ENCODE measurements at regions not wholly inside any gene's neighbourhood (a gene's known extent, or its start where the extent isn't known, plus 50 kb on each side); places are given as distances from the start of the nearest gene placed in this dataset.

DNA sequence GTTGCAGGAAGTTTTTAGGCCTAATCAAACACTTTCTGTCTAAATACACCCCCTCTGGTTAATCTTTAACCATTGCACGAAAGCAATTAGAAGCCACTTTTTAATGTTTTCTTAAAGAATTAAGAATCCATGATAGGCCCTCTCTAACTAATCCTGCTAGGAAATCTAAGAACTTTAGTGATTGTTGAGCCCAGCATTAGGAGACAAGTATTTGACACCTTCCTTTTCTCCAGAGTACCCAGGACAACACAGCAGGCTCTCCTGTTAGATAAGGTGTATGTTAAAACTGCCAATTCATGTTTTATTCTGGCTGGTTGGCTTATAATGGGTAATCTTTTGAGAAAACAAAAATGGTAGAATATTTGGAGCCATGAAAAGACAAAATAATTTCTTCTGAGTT, 95.0 kb downstream of the ALX1 start:
- TF ChIP-seq, protein P1, sequence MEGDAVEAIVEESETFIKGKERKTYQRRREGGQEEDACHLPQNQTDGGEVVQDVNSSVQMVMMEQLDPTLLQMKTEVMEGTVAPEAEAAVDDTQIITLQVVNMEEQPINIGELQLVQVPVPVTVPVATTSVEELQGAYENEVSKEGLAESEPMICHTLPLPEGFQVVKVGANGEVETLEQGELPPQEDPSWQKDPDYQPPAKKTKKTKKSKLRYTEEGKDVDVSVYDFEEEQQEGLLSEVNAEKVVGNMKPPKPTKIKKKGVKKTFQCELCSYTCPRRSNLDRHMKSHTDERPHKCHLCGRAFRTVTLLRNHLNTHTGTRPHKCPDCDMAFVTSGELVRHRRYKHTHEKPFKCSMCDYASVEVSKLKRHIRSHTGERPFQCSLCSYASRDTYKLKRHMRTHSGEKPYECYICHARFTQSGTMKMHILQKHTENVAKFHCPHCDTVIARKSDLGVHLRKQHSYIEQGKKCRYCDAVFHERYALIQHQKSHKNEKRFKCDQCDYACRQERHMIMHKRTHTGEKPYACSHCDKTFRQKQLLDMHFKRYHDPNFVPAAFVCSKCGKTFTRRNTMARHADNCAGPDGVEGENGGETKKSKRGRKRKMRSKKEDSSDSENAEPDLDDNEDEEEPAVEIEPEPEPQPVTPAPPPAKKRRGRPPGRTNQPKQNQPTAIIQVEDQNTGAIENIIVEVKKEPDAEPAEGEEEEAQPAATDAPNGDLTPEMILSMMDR (IDR thresholded peaks at IDR 0.05; ENCODE audit: poor library complexity) = no peak
- TF ChIP-seq EZH2 (IDR thresholded peaks at IDR 0.05; ENCODE audit: borderline replicate concordance) = no peak
